A549 (cell line): ENCODE measurements at regions not wholly inside any gene's neighbourhood (a gene's known extent, or its start where the extent isn't known, plus 50 kb on each side); places are given as distances from the start of the nearest gene placed in this dataset.

Experiments used
- ATAC-seq, 2 experiments: fragments of 200-7000 bp in 1 of 2; fragments of >200 bp in 1 of 2; cut with Nextera tagmentation in 1 of 2; cut with Tn5 transposase in 1 of 2; 3 replicates each; pipeline versions ENCODE4 v1.8.0 to v1.9.1; 2018 to 2020; ENCODE audit warnings: mild to moderate bottlenecking in 1 of 2, moderate library complexity in 1 of 2
- CTCF ChIA-PET: fragments of 300-600 bp; sonication (Branson Sonifier 250); formaldehyde crosslinking; extraction: SDS; loops from one replicate; lab custom pipeline; 2021; ENCODE audit warnings: antibody characterized with exemption, inconsistent platforms; lab: Yijun Ruan, JAX
- POLR2A ChIA-PET: fragments of 350-600 bp; formaldehyde crosslinking; extraction: SDS; loops from one replicate; lab custom pipeline; 2021; ENCODE audit warnings: antibody characterized with exemption, inconsistent platforms; lab: Yijun Ruan, JAX
- DNase-seq, 2 experiments: peaks; one replicate each; pipeline versions ENCODE4 v3.0.0 to v3.0.0-alpha.2; 2011 to 2016; ENCODE audit warnings: low read depth in 1 of 2, low spot score in 1 of 2
- FAIRE-seq: peaks from 2 replicates; lab custom pipeline; 2011; peaks lifted over from hg19 to GRCh38; lab: Jason Lieb, UNC
- H3K27ac ChIP-seq, 2 experiments: fragments of >200 bp; sonication (Bioruptor Twin); formaldehyde crosslinking; 3 replicates each; pipeline ENCODE4 v1.5.1; 2016 to 2017
- H3K4me1 ChIP-seq: fragments of >200 bp; sonication (Bioruptor Twin); formaldehyde crosslinking; 3 replicates; pipeline ENCODE4 v1.6.1; 2016
- H3K4me2 ChIP-seq: fragments of >200 bp; sonication (Bioruptor Twin); formaldehyde crosslinking; 3 replicates; pipeline ENCODE4 v1.6.1; 2016
- H3K4me3 ChIP-seq: fragments of >200 bp; sonication (Bioruptor Twin); formaldehyde crosslinking; 3 replicates; pipeline ENCODE4 v1.5.1; 2016
- H3K9me3 ChIP-seq: fragments of >200 bp; sonication (Bioruptor Twin); formaldehyde crosslinking; 3 replicates; pipeline ENCODE4 v1.6.1; 2016
- CBX8 ChIP-seq: fragments of 200-600 bp; sonication (generic); IDR thresholded peaks from 2 replicates; pipeline ENCODE4 v1.6.1; 2016
- CHD4 ChIP-seq: fragments of 200-600 bp; sonication (generic); IDR thresholded peaks from 2 replicates; pipeline ENCODE4 v1.6.1; 2016; ENCODE audit warnings: antibody characterized with exemption, mild to moderate bottlenecking, borderline replicate concordance
- E2F6 ChIP-seq: IDR thresholded peaks from 2 replicates; pipeline ENCODE4 v1.6.1; 2012; ENCODE audit warnings: low read depth, borderline replicate concordance
- EHMT2 ChIP-seq: fragments of 200-600 bp; sonication (generic); IDR thresholded peaks from 2 replicates; pipeline ENCODE4 v1.6.1; 2016; ENCODE audit warnings: antibody characterized with exemption, low read depth, mild to moderate bottlenecking, moderate library complexity
- EP300 ChIP-seq, 2 experiments: fragments of >200 bp; sonication (Bioruptor Twin); formaldehyde crosslinking; IDR thresholded peaks; 2 replicates in 1 of 2; 3 replicates in 1 of 2; pipeline ENCODE4 v1.6.1; 2016 to 2017
- ESRRA ChIP-seq: fragments of 150-350 bp; IDR thresholded peaks from 2 replicates; pipeline ENCODE4 v1.6.1; 2014; ENCODE audit warnings: mild to moderate bottlenecking, low read length, borderline replicate concordance
- FOSL2 ChIP-seq, 2 experiments: fragments of 450-650 bp in 1 of 2; fragments of >200 bp in 1 of 2; sonication (Bioruptor Twin) in 1 of 2; formaldehyde crosslinking; IDR thresholded peaks; 2 replicates each; pipeline versions ENCODE4 v1.5.0 to v1.6.1; 2016 to 2020; ENCODE audit warnings: mild to moderate bottlenecking in 1 of 2, moderate library complexity in 1 of 2
- HDAC2 ChIP-seq: fragments of 200-600 bp; sonication (generic); IDR thresholded peaks from 2 replicates; pipeline ENCODE4 v1.6.1; 2016
- HOXB5 ChIP-seq: fragments of 250-450 bp; sonication (Bioruptor Pico); IDR thresholded peaks from 2 replicates; pipeline ENCODE4 v1.5.0; 2020; ENCODE audit warnings: mild to moderate bottlenecking, moderate library complexity
- JUN ChIP-seq, 2 experiments: fragments of >200 bp; sonication (Bioruptor Twin); formaldehyde crosslinking; IDR thresholded peaks; 2 replicates in 1 of 2; 3 replicates in 1 of 2; pipeline ENCODE4 v1.6.1; 2016 to 2017
- JUNB ChIP-seq: fragments of >200 bp; sonication (Bioruptor Twin); formaldehyde crosslinking; IDR thresholded peaks from 2 replicates; pipeline ENCODE4 v1.6.1; 2016
- KDM1A ChIP-seq: fragments of 200-600 bp; sonication (generic); IDR thresholded peaks from 2 replicates; pipeline ENCODE4 v1.6.1; 2016; ENCODE audit warnings: low read depth, mild to moderate bottlenecking
- KDM5A ChIP-seq: fragments of 200-600 bp; sonication (generic); IDR thresholded peaks from 2 replicates; pipeline ENCODE4 v1.6.1; 2016; ENCODE audit warnings: antibody characterized with exemption, mild to moderate bottlenecking
- MAZ ChIP-seq: fragments of 150-350 bp; IDR thresholded peaks from 2 replicates; pipeline ENCODE4 v1.6.1; 2014; ENCODE audit warnings: antibody characterized with exemption, low read depth, low read length, borderline replicate concordance
- NFE2L2 ChIP-seq: fragments of 150-350 bp; conservative IDR thresholded peaks from 2 replicates; pipeline ENCODE4 v1.6.1; 2014; ENCODE audit warnings: low read length
- NPAS2 ChIP-seq: fragments of 250-450 bp; sonication (Bioruptor Pico); IDR thresholded peaks from 2 replicates; pipeline ENCODE4 v1.8.0; 2022; ENCODE audit warnings: mild to moderate bottlenecking, moderate library complexity, borderline replicate concordance
- NR3C1 ChIP-seq: fragments of >200 bp; sonication (Bioruptor Twin); formaldehyde crosslinking; IDR thresholded peaks from 3 replicates; pipeline ENCODE4 v1.6.1; 2017
- POLR2A ChIP-seq: IDR thresholded peaks from 2 replicates; pipeline ENCODE4 v1.6.1; 2012; ENCODE audit warnings: mild to moderate bottlenecking, low read length
- RARB ChIP-seq: fragments of 250-450 bp; sonication (Bioruptor Pico); IDR thresholded peaks from 2 replicates; pipeline ENCODE4 v1.8.0; 2021; ENCODE audit warnings: mild to moderate bottlenecking, moderate library complexity
- REST ChIP-seq: fragments of 200-600 bp; sonication (generic); IDR thresholded peaks from 2 replicates; pipeline ENCODE4 v1.6.1; 2016; ENCODE audit warnings: antibody characterized with exemption, mild to moderate bottlenecking, moderate library complexity
- RNF2 ChIP-seq: fragments of 200-600 bp; sonication (generic); IDR thresholded peaks from 2 replicates; pipeline ENCODE4 v1.6.1; 2016; ENCODE audit warnings: low read depth, mild to moderate bottlenecking, antibody characterized with exemption, moderate library complexity, borderline replicate concordance
- SMC3 ChIP-seq: fragments of >200 bp; sonication (Bioruptor Twin); formaldehyde crosslinking; IDR thresholded peaks from 3 replicates; pipeline ENCODE4 v1.6.1; 2018; ENCODE audit warnings: inconsistent platforms
- SREBF2 ChIP-seq: fragments of 450-650 bp; IDR thresholded peaks from 2 replicates; pipeline ENCODE4 v1.6.1; 2014; ENCODE audit warnings: mild to moderate bottlenecking, moderate library complexity
- TP53 ChIP-seq: fragments of 250-450 bp; sonication (Bioruptor Pico); IDR thresholded peaks from 2 replicates; pipeline ENCODE4 v1.5.0; 2021; ENCODE audit warnings: mild to moderate bottlenecking, moderate library complexity
- USF2 ChIP-seq: fragments of 450-650 bp; IDR thresholded peaks from 2 replicates; pipeline ENCODE4 v1.6.1; 2014; ENCODE audit warnings: antibody characterized with exemption
- ZNF302 ChIP-seq: fragments of 250-450 bp; sonication (Bioruptor Pico); IDR thresholded peaks from 2 replicates; pipeline ENCODE4 v1.9.0; 2021; ENCODE audit warnings: inconsistent platforms, mild to moderate bottlenecking, moderate library complexity
- WGBS: methylation state at CpG from one replicate; pipeline ENCODE4 v1.1.6; 2017; ENCODE audit errors: missing lambda C conversion rate; 5-methylcytosine and 5-hydroxymethylcytosine counted together

GRCh38 chr4:43133566-43133965, 241.1 kb downstream of the GRXCR1 start:
- no peak for DNase-seq

GRCh38 chr4:43136752-43137151, 244.2 kb downstream of the GRXCR1 start:
- WGBS, result 0% methylated on average over 1 of the region's 1 CpG
- Histone ChIP-seq H3K9me3 (no peaks in the 10 kb centered on the region), H3K4me1 (no peaks in the 10 kb centered on the region)
- DNase-seq, result no peak
- TF ChIP-seq NR3C1, result no peak
- TF ChIP-seq USF2, result no peak
- TF ChIP-seq HOXB5 (CRISPR knock-in tag), result no peak
- no peak for TF ChIP-seq MAZ
- no peak for TF ChIP-seq HDAC2
- TF ChIP-seq EP300 (IDR thresholded peaks at IDR 0.05), result no peak
- TF ChIP-seq NFE2L2, result no peak
- TF ChIP-seq ESRRA, result no peak
- no peak for TF ChIP-seq CBX8
- TF ChIP-seq ZNF302 (CRISPR knock-in tag), result no peak
- TF ChIP-seq JUNB, result no peak
- no peak for TF ChIP-seq POLR2A
- TF ChIP-seq FOSL2 (IDR thresholded peaks at IDR 0.05), result no peak
- no peak for TF ChIP-seq FOSL2 (CRISPR knock-in tag; IDR thresholded peaks at IDR 0.05)
- TF ChIP-seq KDM5A, result no peak
- no peak for TF ChIP-seq KDM1A
- TF ChIP-seq RNF2, result no peak
- TF ChIP-seq NPAS2 (CRISPR knock-in tag), result no peak
- no peak for TF ChIP-seq EHMT2
- TF ChIP-seq RARB, result no peak
- TF ChIP-seq, all 56 proteins: peak for 0
- H3K4me2 ChIP-seq, result no peak overlapping the region
- no peak overlapping the region for H3K4me3 ChIP-seq
- ATAC-seq (no peak), FAIRE-seq (no peak)
- POLR2A ChIA-PET, result no interaction called here
- CTCF ChIA-PET, result no interaction called here
- H3K27ac ChIP-seq, result no peak overlapping the region

More at GRCh38 chr4:43133566-43133965, 241.1 kb downstream of the GRXCR1 start:
- H3K4me2 ChIP-seq, result no peak overlapping the region
- H3K9me3 ChIP-seq, result no peaks in the 10 kb centered on the region
- no peak for FAIRE-seq
- CTCF ChIA-PET, result interaction anchor here (1.2 kb wide), 1 partner anchor 13 kb away, joined by 3 read pairs; no protein-coding TSS in a partner anchor
- TF ChIP-seq SREBF2, result no peak
- TF ChIP-seq REST, result no peak
- no peak for TF ChIP-seq EP300 (IDR thresholded peaks at IDR 0.05)
- TF ChIP-seq JUN (IDR thresholded peaks at IDR 0.05), result no peak
- no peak for TF ChIP-seq CHD4
- no peak for TF ChIP-seq ESRRA
- TF ChIP-seq POLR2A, result no peak
- no peak for TF ChIP-seq SMC3
- TF ChIP-seq TP53 (CRISPR knock-in tag), result no peak
- no peak for TF ChIP-seq E2F6
- no peak for ATAC-seq
- no peak overlapping the region for H3K4me3 ChIP-seq
- 3% methylated on average over 6 of the region's 6 CpGs for WGBS
- POLR2A ChIA-PET, result no interaction called here
- H3K27ac ChIP-seq, result no peak overlapping the region
- H3K4me1 ChIP-seq, result no peaks in the 10 kb centered on the region
